Anterior cingulate cortex (tissue), 58 donors: ENCODE measurements at regions not wholly inside any gene's neighbourhood (a gene's known extent, or its start where the extent isn't known, plus 50 kb on each side); places are given as distances from the start of the nearest gene placed in this dataset.
"Not testable (repeated sequence)": the region's sequence is repeated elsewhere in the genome, so short reads cannot be mapped to it uniquely, and the experiment has no call there.

Source experiments
- DNase-seq, 58 donors: peaks; one replicate each; lab custom pipeline; 2025; lab: John Stamatoyannopoulos, UW

- no peak for DNase-seq
Measured at GRCh38 chr10:21463436-21463835, 62.0 kb downstream of the SKIDA1 start.

GRCh38 chr10:21458126-21458871 lies 67.2 kb downstream of the SKIDA1 start:
- DNase-seq = no peak

- no peak for DNase-seq
Measured at GRCh38 chr10:21456160-21456559, 69.3 kb downstream of the SKIDA1 start.

- DNase-seq = no peak
Measured at GRCh38 chr10:21452203-21452602, 73.3 kb downstream of the SKIDA1 start.

- DNase-seq = no peak
Measured at GRCh38 chr10:21449288-21449966, 76.1 kb downstream of the SKIDA1 start.

GRCh38 chr10:21445163-21445562 lies 80.3 kb downstream of the SKIDA1 start:
- DNase-seq = no peak

GRCh38 chr10:21441625-21442024 lies 83.9 kb downstream of the SKIDA1 start:
- DNase-seq = no peak

- DNase-seq = not testable (repeated sequence)
Measured at GRCh38 chr10:21438914-21439313, 86.6 kb downstream of the SKIDA1 start.

- DNase-seq = no peak
Measured at GRCh38 chr10:21437770-21438382, 87.6 kb downstream of the SKIDA1 start.

- no peak for DNase-seq
Measured at GRCh38 chr10:21432266-21432665, 93.2 kb downstream of the SKIDA1 start.

- DNase-seq = no peak
Measured at GRCh38 chr10:21431799-21432198, 93.7 kb downstream of the SKIDA1 start.

GRCh38 chr10:21427804-21428481 lies 97.5 kb downstream of the SKIDA1 start:
- no peak for DNase-seq

GRCh38 chr10:21424459-21424861 lies 101.0 kb downstream of the SKIDA1 start:
- no peak for DNase-seq

- no peak for DNase-seq
Measured at GRCh38 chr10:21423850-21424249, 101.6 kb downstream of the SKIDA1 start.

GRCh38 chr10:21423338-21423737 lies 102.1 kb downstream of the SKIDA1 start:
- no peak for DNase-seq

GRCh38 chr10:21421794-21422193 lies 103.7 kb downstream of the SKIDA1 start:
- DNase-seq = no peak

- DNase-seq = no peak
Measured at GRCh38 chr10:21421016-21421415, 104.5 kb downstream of the SKIDA1 start.

GRCh38 chr10:21418981-21419576 lies 106.4 kb downstream of the SKIDA1 start:
- not testable (repeated sequence) for DNase-seq

GRCh38 chr10:21417172-21417712 lies 108.2 kb downstream of the SKIDA1 start:
- DNase-seq = no peak

- no peak for DNase-seq
Measured at GRCh38 chr10:21413680-21414079, 111.8 kb downstream of the SKIDA1 start.
